ENCODE measurements at regions not wholly inside any gene's neighbourhood (a gene's known extent, or its start where the extent isn't known, plus 50 kb on each side); places are given as distances from the start of the nearest gene placed in this dataset.

- no peak for DNase-seq (ENCODE audit: low read depth)
- TF ChIP-seq CTCF (conservative IDR thresholded peaks at IDR 0.05; ENCODE audit: control insufficient read depth, insufficient read depth, low read depth, low read length) = no peak
- H3K4me3 ChIP-seq (ENCODE audit: control insufficient read depth, low read depth, low read length) = no peak overlapping the region
Observed at GRCh38 chr9:16071400-16071799, 518.6 kb downstream of the CCDC171 start.

- DNase-seq (ENCODE audit: low read depth) = peak; percentile 63
- TF ChIP-seq CTCF (conservative IDR thresholded peaks at IDR 0.05; ENCODE audit: control insufficient read depth, insufficient read depth, low read depth, low read length) = no peak
- no peak overlapping the region for H3K4me3 ChIP-seq (ENCODE audit: control insufficient read depth, low read depth, low read length)
Observed at GRCh38 chr9:16074963-16075362, 522.1 kb downstream of the CCDC171 start.

GRCh38 chr9:16075696-16076095, 522.9 kb downstream of the CCDC171 start:
- DNase-seq (ENCODE audit: low read depth) = no peak
- no peak for TF ChIP-seq CTCF (conservative IDR thresholded peaks at IDR 0.05; ENCODE audit: control insufficient read depth, insufficient read depth, low read depth, low read length)
- no peak overlapping the region for H3K4me3 ChIP-seq (ENCODE audit: control insufficient read depth, low read depth, low read length)

- no peak overlapping the region for H3K4me3 ChIP-seq (ENCODE audit: control insufficient read depth, low read depth, low read length)
- DNase-seq (ENCODE audit: low read depth) = no peak
- no peak for TF ChIP-seq CTCF (conservative IDR thresholded peaks at IDR 0.05; ENCODE audit: control insufficient read depth, insufficient read depth, low read depth, low read length)
Observed at GRCh38 chr9:16076511-16076910, 523.7 kb downstream of the CCDC171 start.

GRCh38 chr9:16082796-16083195, 530.0 kb downstream of the CCDC171 start:
- H3K4me3 ChIP-seq (ENCODE audit: control insufficient read depth, low read depth, low read length) = no peak overlapping the region
- TF ChIP-seq CTCF (conservative IDR thresholded peaks at IDR 0.05; ENCODE audit: control insufficient read depth, insufficient read depth, low read depth, low read length) = no peak

GRCh38 chr9:16085167-16085726, 532.4 kb downstream of the CCDC171 start:
- peak; percentile 51 for DNase-seq (ENCODE audit: low read depth)
- TF ChIP-seq CTCF (conservative IDR thresholded peaks at IDR 0.05; ENCODE audit: control insufficient read depth, insufficient read depth, low read depth, low read length) = no peak
- no peak overlapping the region for H3K4me3 ChIP-seq (ENCODE audit: control insufficient read depth, low read depth, low read length)

More at GRCh38 chr9:16082796-16083195, 530.0 kb downstream of the CCDC171 start:
- peak; percentile 43 for DNase-seq (ENCODE audit: low read depth)
